AG09319 (cell line): ENCODE measurements at regions not wholly inside any gene's neighbourhood (a gene's known extent, or its start where the extent isn't known, plus 50 kb on each side); places are given as distances from the start of the nearest gene placed in this dataset.

Experiments
- DNase-seq: peaks from one replicate; pipeline ENCODE4 v3.0.0-alpha.2; 2010; ENCODE audit warnings: low read depth; ENCODE audit errors: extremely low read depth
- TF ChIP-seq, protein P1 (sequence below): IDR thresholded peaks from 2 replicates; pipeline ENCODE4 v1.5.1; 2011; ENCODE audit warnings: low read depth, mild to moderate bottlenecking, inconsistent platforms, low read length, moderate library complexity

DNA sequence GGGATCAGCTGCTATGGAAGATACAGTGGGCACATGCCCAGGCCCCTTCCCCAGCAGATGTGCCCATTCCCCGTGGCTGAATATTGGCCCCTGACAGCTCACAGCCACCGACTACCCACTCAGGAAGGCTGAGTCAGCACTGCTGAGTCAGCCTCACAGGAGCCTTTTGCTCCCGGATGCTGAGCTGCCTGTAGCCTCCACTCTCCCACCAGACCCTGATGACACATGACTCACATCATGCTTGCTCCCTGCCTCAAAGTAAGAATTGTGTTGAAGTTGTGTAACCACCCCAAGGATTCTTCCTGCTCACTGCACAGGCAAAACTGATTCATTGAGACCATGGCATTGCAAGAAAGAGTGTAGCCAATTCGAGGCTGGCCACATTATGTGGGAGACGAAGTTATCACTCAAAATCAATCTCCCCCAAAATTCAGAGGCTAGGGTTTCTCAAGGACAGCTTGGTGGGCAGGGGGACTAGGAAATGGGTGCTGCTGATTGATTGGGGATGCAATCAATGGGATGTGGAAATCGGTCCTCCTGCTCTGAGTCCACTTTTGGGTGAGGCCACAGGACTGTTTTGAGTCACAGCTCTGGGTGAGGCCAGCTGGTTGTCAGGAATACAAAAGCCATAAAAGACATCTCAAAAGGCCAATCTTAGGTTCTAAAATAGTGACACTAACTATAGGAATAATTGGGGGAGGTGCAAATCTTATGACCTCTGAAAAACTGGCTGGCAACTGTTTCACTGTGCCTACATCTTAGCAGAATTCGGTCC is 556.6 kb upstream of the CDH4 start:
- TF ChIP-seq, protein P1, sequence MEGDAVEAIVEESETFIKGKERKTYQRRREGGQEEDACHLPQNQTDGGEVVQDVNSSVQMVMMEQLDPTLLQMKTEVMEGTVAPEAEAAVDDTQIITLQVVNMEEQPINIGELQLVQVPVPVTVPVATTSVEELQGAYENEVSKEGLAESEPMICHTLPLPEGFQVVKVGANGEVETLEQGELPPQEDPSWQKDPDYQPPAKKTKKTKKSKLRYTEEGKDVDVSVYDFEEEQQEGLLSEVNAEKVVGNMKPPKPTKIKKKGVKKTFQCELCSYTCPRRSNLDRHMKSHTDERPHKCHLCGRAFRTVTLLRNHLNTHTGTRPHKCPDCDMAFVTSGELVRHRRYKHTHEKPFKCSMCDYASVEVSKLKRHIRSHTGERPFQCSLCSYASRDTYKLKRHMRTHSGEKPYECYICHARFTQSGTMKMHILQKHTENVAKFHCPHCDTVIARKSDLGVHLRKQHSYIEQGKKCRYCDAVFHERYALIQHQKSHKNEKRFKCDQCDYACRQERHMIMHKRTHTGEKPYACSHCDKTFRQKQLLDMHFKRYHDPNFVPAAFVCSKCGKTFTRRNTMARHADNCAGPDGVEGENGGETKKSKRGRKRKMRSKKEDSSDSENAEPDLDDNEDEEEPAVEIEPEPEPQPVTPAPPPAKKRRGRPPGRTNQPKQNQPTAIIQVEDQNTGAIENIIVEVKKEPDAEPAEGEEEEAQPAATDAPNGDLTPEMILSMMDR = no peak
- peak; percentile 31 for DNase-seq

- DNase-seq = no peak
- TF ChIP-seq, protein P1 = no peak
Observed at GRCh38 chr20:60697252-60697651, 554.8 kb upstream of the CDH4 start.

GRCh38 chr20:60700728-60701127 is 551.3 kb upstream of the CDH4 start:
- no peak for DNase-seq
- TF ChIP-seq, protein P1 = no peak

DNA sequence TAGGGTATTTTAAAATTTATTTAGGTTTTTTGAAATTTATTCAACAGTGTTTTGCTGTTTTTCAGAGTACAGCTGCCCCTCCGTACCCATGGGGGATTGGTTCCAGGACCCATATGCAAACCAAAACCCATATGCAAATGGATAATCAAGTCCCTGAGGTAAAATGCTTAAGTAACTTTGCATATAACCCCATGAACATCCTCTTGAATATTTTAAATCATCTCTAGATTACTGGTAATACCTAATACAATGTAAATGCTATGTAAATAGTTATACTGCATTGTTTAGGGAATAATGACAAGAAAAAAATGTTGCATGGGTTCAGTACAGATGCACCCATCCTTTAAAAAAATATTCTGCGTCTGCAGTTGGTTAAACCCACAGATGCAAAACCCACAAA is 547.9 kb upstream of the CDH4 start:
- TF ChIP-seq, protein P1 = no peak
- no peak for DNase-seq

DNA sequence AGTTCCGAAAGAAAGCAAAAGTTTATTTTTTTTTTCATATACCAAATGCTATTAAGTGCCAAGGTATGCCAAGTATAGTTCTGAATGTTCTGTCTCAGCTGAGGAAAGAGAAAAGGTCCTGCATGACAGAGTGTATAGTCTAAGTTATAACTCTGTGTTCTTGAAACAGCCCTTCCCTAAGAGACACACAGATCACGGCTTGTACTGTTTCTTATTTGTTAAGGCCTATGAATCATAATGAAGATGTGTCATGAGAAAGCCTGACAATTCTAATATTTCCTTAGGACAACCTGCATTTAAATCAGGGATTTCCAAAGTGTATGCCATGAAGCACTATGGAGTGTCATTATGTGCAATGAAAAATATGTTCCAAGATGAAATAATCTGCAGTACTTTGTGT is 538.7 kb upstream of the CDH4 start:
- no peak for DNase-seq
- TF ChIP-seq, protein P1 = no peak

GRCh38 chr20:60715172-60715571 is 536.9 kb upstream of the CDH4 start:
- DNase-seq = no peak
- TF ChIP-seq, protein P1 = no peak

GRCh38 chr20:60718743-60719480 is 533.1 kb upstream of the CDH4 start:
- TF ChIP-seq, protein P1 = no peak
- DNase-seq = no peak
